ENCODE measurements at regions not wholly inside any gene's neighbourhood (a gene's known extent, or its start where the extent isn't known, plus 50 kb on each side); places are given as distances from the start of the nearest gene placed in this dataset.

DNA sequence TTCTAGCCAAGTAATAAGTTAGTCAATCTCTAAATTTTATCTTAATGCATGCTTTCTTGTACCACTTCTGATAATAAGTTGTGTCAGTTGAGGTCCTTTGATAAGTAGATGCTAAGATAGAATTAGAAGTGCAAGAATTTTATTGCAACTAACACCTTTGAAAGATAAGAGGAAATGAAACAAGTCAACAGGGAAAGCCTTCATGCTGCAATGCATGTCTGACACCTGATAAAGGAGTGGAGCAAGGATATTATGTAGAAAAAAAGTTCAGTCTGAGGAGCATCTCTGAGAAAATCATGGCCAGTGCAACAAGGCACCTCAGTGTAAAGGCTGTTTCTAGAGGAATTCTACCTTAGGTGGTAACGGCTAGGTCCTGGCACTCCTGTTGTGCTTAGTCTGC, 210.7 kb upstream of the PPP1R2C start:
- no peak overlapping the region for H3K4me3 ChIP-seq (ENCODE audit: low read depth, low read length)
- TF ChIP-seq, protein P1, sequence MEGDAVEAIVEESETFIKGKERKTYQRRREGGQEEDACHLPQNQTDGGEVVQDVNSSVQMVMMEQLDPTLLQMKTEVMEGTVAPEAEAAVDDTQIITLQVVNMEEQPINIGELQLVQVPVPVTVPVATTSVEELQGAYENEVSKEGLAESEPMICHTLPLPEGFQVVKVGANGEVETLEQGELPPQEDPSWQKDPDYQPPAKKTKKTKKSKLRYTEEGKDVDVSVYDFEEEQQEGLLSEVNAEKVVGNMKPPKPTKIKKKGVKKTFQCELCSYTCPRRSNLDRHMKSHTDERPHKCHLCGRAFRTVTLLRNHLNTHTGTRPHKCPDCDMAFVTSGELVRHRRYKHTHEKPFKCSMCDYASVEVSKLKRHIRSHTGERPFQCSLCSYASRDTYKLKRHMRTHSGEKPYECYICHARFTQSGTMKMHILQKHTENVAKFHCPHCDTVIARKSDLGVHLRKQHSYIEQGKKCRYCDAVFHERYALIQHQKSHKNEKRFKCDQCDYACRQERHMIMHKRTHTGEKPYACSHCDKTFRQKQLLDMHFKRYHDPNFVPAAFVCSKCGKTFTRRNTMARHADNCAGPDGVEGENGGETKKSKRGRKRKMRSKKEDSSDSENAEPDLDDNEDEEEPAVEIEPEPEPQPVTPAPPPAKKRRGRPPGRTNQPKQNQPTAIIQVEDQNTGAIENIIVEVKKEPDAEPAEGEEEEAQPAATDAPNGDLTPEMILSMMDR (IDR thresholded peaks at IDR 0.05; ENCODE audit: borderline replicate concordance, insufficient read depth, low read depth, low read length) = no peak

DNA sequence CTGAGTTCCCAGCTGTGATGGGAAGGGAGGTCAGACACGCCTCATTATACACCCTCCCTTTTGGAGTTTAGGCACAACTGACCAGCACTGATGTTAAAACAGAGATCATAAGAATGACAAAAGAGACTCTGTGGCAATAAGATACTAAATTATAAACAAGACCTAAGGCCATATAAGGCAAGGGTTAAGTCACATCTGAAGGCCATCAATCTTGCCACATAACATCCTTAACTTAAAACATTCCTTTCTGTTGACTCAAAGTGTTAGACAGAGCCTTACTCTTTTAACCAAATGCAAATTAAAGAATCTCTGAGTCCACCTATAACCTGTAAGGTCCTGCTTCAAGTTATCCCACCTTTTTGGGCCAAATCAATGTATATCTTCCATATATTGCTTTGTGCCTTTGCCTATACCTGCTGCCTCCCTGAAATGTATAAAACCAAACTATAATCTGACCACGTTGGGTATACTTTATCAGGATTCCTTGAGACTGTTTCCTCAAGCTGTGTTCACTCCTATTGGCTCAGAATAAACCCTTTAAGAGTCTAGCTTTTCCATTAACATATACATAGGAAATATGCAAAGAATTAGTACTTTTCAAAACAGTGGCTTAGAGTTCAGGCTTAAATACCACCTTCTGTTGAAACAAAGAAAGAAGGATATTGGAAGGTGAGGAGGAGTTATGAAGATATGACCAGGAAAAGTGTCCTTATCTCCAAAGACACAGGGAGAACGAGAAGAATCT, 214.4 kb upstream of the PPP1R2C start:
- H3K4me3 ChIP-seq (ENCODE audit: low read depth, low read length) = no peak overlapping the region
- TF ChIP-seq, protein P1 (IDR thresholded peaks at IDR 0.05; ENCODE audit: borderline replicate concordance, insufficient read depth, low read depth, low read length) = no peak

DNA sequence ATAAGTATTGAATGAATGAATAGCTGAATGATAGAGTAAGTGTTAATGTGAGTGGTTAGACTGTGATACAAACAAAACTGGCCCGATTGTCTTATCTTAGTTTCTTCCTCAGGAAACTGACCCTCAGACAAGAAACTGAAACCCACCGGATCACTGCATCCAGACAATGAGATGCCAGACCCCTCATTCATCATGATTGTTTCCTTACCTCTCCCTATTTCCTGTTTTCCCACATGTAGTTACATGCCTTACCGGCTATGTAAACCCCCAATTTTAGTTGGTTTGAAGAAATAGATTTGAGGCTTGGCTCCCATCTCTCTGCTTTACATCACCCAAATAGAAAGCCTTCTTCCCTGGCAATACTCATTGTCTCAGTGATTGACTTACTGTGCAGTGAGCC, 218.9 kb upstream of the PPP1R2C start:
- H3K4me3 ChIP-seq (ENCODE audit: low read depth, low read length) = no peak overlapping the region
- TF ChIP-seq, protein P1 (IDR thresholded peaks at IDR 0.05; ENCODE audit: borderline replicate concordance, insufficient read depth, low read depth, low read length) = no peak

DNA sequence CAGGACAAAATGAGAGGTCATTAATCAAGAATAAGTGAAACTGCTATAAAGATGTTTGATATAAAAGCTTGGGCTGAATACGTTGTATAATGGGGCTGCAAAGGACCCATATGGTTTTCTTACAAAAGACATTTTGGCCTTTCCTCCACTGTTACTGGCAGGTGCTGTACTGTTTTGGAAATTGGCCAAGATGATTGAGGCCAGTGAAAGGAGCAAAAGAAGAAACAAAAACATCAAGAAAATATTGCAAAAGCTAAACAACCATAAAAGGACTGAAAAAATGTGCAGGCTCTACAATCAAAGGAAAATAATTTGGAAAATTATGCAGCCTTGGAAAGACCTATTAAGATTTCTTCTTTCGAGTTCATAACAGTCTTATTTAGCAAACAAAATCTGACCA, 222.2 kb upstream of the PPP1R2C start:
- no peak overlapping the region for H3K4me3 ChIP-seq (ENCODE audit: low read depth, low read length)
- TF ChIP-seq, protein P1 (IDR thresholded peaks at IDR 0.05; ENCODE audit: borderline replicate concordance, insufficient read depth, low read depth, low read length) = no peak

DNA sequence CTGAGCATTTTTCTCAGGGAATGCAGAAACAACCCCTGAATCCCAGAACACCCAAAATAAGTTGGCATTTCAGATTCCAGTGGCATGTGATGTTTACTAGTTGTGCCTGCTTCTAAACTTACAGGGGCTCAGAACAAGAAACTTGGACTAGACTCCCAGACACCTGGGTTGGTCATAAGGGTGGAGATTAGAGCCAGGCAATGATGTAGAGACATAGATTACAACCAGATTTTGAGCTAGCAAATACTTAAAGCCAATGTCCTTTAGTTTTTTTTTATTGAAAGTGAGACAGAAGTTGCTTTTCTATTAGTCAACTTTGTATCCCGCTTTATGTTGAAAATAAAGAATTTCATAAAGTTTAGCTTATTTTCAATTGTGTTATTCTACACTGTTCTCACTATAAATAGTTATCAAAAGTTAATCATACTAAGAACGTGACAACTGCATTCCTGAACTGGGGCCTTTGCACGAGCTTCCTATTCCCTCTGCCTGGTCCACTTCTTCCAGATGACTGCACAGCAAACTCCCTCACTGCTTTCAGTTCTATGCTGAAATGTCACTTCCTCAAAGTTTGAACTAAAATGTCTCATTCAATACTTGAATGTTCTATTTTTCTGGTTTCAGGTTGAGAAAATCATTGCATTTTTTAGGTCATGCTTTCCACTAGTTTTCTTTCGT, 224.7 kb upstream of the PPP1R2C start:
- H3K4me3 ChIP-seq (ENCODE audit: low read depth, low read length) = no peak overlapping the region
- TF ChIP-seq, protein P1 (IDR thresholded peaks at IDR 0.05; ENCODE audit: borderline replicate concordance, insufficient read depth, low read depth, low read length) = no peak

DNA sequence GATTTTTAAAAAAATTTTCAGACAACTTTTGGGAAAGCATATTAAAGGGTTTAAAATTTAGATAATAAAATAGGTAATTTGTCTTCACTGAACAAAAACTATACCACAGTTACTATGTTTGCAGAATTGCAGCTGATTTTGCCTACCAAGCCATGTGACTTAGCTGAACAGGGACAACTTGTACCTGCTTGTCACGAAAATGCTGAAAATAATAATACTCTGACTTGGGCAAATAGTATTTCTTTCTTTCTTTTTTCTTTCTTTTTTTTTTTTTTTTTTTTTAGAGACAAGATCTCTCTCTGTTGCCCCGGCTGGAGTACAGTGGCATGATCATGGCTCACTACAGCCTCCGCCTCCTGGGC, 225.2 kb upstream of the PPP1R2C start:
- no peak overlapping the region for H3K4me3 ChIP-seq (ENCODE audit: low read depth, low read length)
- TF ChIP-seq, protein P1 (IDR thresholded peaks at IDR 0.05; ENCODE audit: borderline replicate concordance, insufficient read depth, low read depth, low read length) = no peak

DNA sequence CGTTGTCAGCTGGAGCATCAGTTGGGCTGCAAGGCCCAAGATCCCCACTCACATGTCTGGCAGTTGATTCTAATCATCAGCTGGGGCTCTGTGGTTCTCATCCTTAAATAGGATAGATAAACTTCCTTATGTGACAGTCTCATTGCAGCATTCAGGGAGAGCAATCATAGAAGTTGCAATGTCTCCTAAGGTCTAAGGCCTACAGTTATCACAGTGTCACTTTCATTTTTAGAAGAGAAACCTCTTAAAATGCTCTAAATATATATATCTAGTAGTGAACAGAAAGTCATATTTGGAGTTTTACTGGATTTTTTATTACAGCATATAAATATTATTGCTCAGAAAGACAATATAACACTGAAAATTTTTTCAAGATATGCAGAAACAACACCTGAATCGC, 226.0 kb upstream of the PPP1R2C start:
- no peak overlapping the region for H3K4me3 ChIP-seq (ENCODE audit: low read depth, low read length)
- TF ChIP-seq, protein P1 (IDR thresholded peaks at IDR 0.05; ENCODE audit: borderline replicate concordance, insufficient read depth, low read depth, low read length) = no peak
